Esophagus mucosa (tissue), 1 donor: ENCODE measurements at regions not wholly inside any gene's neighbourhood (a gene's known extent, or its start where the extent isn't known, plus 50 kb on each side); places are given as distances from the start of the nearest gene placed in this dataset.

Experiments
- ATAC-seq: fragments of 200-7000 bp; cut with Tn5 transposase; one replicate; pipeline ENCODE4 v1.9.1; 2020
- donor health status: DM: yes; HTN: yes; CAD: no.

- peak; percentile 61 for ATAC-seq
Measured at GRCh38 chr1:55640708-55641473, 425.7 kb upstream of the USP24 start.

- no peak for ATAC-seq
Measured at GRCh38 chr1:55639526-55639925, 424.4 kb upstream of the USP24 start.

GRCh38 chr1:55639051-55639450 lies 423.9 kb upstream of the USP24 start:
- ATAC-seq, result no peak

- ATAC-seq, result no peak
Measured at GRCh38 chr1:55636696-55637095, 421.5 kb upstream of the USP24 start.

- ATAC-seq, result no peak
Measured at GRCh38 chr1:55635856-55636255, 420.7 kb upstream of the USP24 start.

- peak; percentile 41 for ATAC-seq
Measured at GRCh38 chr1:55634516-55634915, 419.4 kb upstream of the USP24 start.

GRCh38 chr1:55632906-55633305 lies 417.7 kb upstream of the USP24 start:
- no peak for ATAC-seq

GRCh38 chr1:55632058-55632457 lies 416.9 kb upstream of the USP24 start:
- peak; percentile 60 for ATAC-seq

GRCh38 chr1:55631509-55631908 lies 416.3 kb upstream of the USP24 start:
- ATAC-seq, result no peak

GRCh38 chr1:55626326-55626725 lies 411.2 kb upstream of the USP24 start:
- ATAC-seq, result no peak

- ATAC-seq, result no peak
Measured at GRCh38 chr1:55624766-55625165, 409.6 kb upstream of the USP24 start.

- no peak for ATAC-seq
Measured at GRCh38 chr1:55623311-55623710, 408.1 kb upstream of the USP24 start.

- ATAC-seq, result no peak
Measured at GRCh38 chr1:55622074-55622473, 406.9 kb upstream of the USP24 start.

GRCh38 chr1:55618199-55618598 lies 403.0 kb upstream of the USP24 start:
- no peak for ATAC-seq

GRCh38 chr1:55617288-55617982 lies 402.3 kb upstream of the USP24 start:
- ATAC-seq, result no peak

- ATAC-seq, result no peak
Measured at GRCh38 chr1:55612988-55613387, 397.8 kb upstream of the USP24 start.

- ATAC-seq, result no peak
Measured at GRCh38 chr1:55611123-55611522, 396.0 kb upstream of the USP24 start.

GRCh38 chr1:55610203-55610602 lies 395.0 kb upstream of the USP24 start:
- no peak for ATAC-seq

- no peak for ATAC-seq
Measured at GRCh38 chr1:55609630-55610029, 394.5 kb upstream of the USP24 start.

- no peak for ATAC-seq
Measured at GRCh38 chr1:55605155-55605554, 390.0 kb upstream of the USP24 start.

GRCh38 chr1:55604749-55605148 lies 389.6 kb upstream of the USP24 start:
- no peak for ATAC-seq

GRCh38 chr1:55604179-55604578 lies 389.0 kb upstream of the USP24 start:
- ATAC-seq, result no peak

- no peak for ATAC-seq
Measured at GRCh38 chr1:55600242-55600641, 385.1 kb upstream of the USP24 start.

- ATAC-seq, result no peak
Measured at GRCh38 chr1:55597910-55598309, 382.7 kb upstream of the USP24 start.
